ENCODE measurements at regions not wholly inside any gene's neighbourhood (a gene's known extent, or its start where the extent isn't known, plus 50 kb on each side); places are given as distances from the start of the nearest gene placed in this dataset.
"Not testable (repeated sequence)": the region's sequence is repeated elsewhere in the genome, so short reads cannot be mapped to it uniquely, and the experiment has no call there.

DNA sequence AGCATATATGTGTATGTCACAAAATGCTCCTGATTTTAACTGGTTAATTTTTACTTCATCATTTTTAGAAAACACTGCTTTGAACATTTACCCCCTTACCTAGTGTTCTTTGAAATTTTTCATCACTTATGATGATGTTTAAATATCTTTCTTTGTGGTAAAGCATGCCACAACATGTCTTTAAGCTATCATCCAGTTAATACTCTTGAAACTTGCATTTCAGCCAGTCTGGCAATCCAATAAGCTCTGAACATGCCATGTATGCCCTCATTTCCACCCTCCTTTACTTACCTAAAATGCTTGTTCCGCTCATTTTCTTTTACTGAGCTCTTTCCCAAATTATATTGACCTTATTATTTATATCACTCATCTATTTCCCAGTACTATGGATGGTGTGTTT, 581.2 kb downstream of the RAPGEF2 start:
- no peak overlapping the region for H3K4me3 ChIP-seq (ENCODE audit: low read depth, low read length)
- no peaks in the 10 kb centered on the region for H3K36me3 ChIP-seq (ENCODE audit: control insufficient read depth, insufficient read depth, low read length)
- no peaks in the 10 kb centered on the region for H3K27me3 ChIP-seq (ENCODE audit: control insufficient read depth, insufficient read depth, low read length)
- H3K9ac ChIP-seq (ENCODE audit: low read depth, low read length): no peak overlapping the region
- H3K9me3 ChIP-seq (ENCODE audit: control insufficient read depth, insufficient read depth, low read length): no peaks in the 10 kb centered on the region
- peaks cover 7% of the 10 kb centered on the region for H3K4me1 ChIP-seq (ENCODE audit: control insufficient read depth, insufficient read depth, low read length)

GRCh38 chr4:159685340-159686092, 582.6 kb downstream of the RAPGEF2 start:
- Histone ChIP-seq H3K36me3 (ENCODE audit: control insufficient read depth, insufficient read depth, low read length) (no peaks in the 10 kb centered on the region), H3K4me1 (ENCODE audit: control insufficient read depth, insufficient read depth, low read length) (peaks cover 7% of the 10 kb centered on the region), H3K9ac (ENCODE audit: low read depth, low read length) (peak overlapping the region; percentile 38), H3K9me3 (ENCODE audit: control insufficient read depth, insufficient read depth, low read length) (no peaks in the 10 kb centered on the region), H3K4me3 (ENCODE audit: low read depth, low read length) (no peak overlapping the region), H3K27me3 (ENCODE audit: control insufficient read depth, insufficient read depth, low read length) (no peaks in the 10 kb centered on the region)

DNA sequence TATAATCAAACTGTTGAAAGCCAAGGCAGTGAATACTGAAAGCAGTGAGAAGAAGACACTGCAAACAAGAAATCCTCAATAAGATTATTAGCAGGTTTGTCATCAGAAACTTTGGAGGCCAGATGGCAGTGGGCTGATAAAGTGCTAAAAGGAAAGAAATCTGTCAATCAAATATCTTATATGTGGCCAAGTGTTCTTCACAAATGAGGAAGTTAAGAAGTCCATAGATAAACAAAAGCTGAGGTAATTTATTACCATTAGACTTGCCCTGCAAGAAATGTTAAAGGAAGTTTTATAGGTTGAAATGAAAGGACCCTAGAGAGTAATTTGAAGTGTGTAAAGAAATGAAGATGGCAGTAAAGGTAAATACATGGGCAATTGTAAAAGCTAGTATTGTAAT, 586.6 kb downstream of the RAPGEF2 start:
- Histone ChIP-seq H3K9me3 (ENCODE audit: control insufficient read depth, insufficient read depth, low read length) (no peaks in the 10 kb centered on the region), H3K4me1 (ENCODE audit: control insufficient read depth, insufficient read depth, low read length) (peaks cover 7% of the 10 kb centered on the region), H3K9ac (ENCODE audit: low read depth, low read length) (no peak overlapping the region), H3K4me3 (ENCODE audit: low read depth, low read length) (no peak overlapping the region), H3K27me3 (ENCODE audit: control insufficient read depth, insufficient read depth, low read length) (no peaks in the 10 kb centered on the region), H3K36me3 (ENCODE audit: control insufficient read depth, insufficient read depth, low read length) (no peaks in the 10 kb centered on the region)

GRCh38 chr4:159697322-159698283, 594.7 kb downstream of the RAPGEF2 start:
- H3K4me3 ChIP-seq (ENCODE audit: low read depth, low read length): no peak overlapping the region
- no peak overlapping the region for H3K9ac ChIP-seq (ENCODE audit: low read depth, low read length)
- no peaks in the 10 kb centered on the region for H3K9me3 ChIP-seq (ENCODE audit: control insufficient read depth, insufficient read depth, low read length)
- H3K27me3 ChIP-seq (ENCODE audit: control insufficient read depth, insufficient read depth, low read length): no peaks in the 10 kb centered on the region
- no peaks in the 10 kb centered on the region for H3K36me3 ChIP-seq (ENCODE audit: control insufficient read depth, insufficient read depth, low read length)
- no peaks in the 10 kb centered on the region for H3K4me1 ChIP-seq (ENCODE audit: control insufficient read depth, insufficient read depth, low read length)

GRCh38 chr4:159698336-159698735, 595.5 kb downstream of the RAPGEF2 start:
- Histone ChIP-seq H3K4me3 (ENCODE audit: low read depth, low read length) (no peak overlapping the region), H3K9me3 (ENCODE audit: control insufficient read depth, insufficient read depth, low read length) (no peaks in the 10 kb centered on the region), H3K4me1 (ENCODE audit: control insufficient read depth, insufficient read depth, low read length) (no peaks in the 10 kb centered on the region), H3K36me3 (ENCODE audit: control insufficient read depth, insufficient read depth, low read length) (no peaks in the 10 kb centered on the region), H3K27me3 (ENCODE audit: control insufficient read depth, insufficient read depth, low read length) (no peaks in the 10 kb centered on the region), H3K9ac (ENCODE audit: low read depth, low read length) (no peak overlapping the region)

- Histone ChIP-seq H3K4me1 (ENCODE audit: control insufficient read depth, insufficient read depth, low read length) (no peaks in the 10 kb centered on the region), H3K36me3 (ENCODE audit: control insufficient read depth, insufficient read depth, low read length) (no peaks in the 10 kb centered on the region), H3K27me3 (ENCODE audit: control insufficient read depth, insufficient read depth, low read length) (no peaks in the 10 kb centered on the region), H3K4me3 (ENCODE audit: low read depth, low read length) (no peak overlapping the region), H3K9ac (ENCODE audit: low read depth, low read length) (no peak overlapping the region), H3K9me3 (ENCODE audit: control insufficient read depth, insufficient read depth, low read length) (no peaks in the 10 kb centered on the region)
Measured at GRCh38 chr4:159702200-159702599, 599.3 kb downstream of the RAPGEF2 start.

DNA sequence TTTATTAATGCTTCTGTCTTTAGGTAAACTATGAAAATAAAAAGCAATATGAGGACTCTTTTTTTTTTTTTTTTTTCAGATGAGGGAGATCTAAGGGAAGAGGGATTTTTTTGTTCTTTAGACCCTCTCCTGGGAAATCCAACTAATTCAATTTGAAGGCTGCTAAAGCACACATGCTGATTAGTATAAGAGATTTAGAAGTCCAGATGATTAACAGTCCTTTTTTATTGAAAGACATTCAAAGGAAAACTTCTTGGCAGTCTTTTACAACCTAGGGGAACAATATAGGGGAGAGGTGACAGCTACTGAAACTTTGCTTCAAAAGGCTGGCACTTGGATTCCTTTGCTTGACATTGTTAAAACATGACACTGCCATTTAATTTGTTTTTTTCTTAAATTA, 602.5 kb downstream of the RAPGEF2 start:
- Histone ChIP-seq H3K4me1 (ENCODE audit: control insufficient read depth, insufficient read depth, low read length) (no peaks in the 10 kb centered on the region), H3K9ac (ENCODE audit: low read depth, low read length) (no peak overlapping the region), H3K36me3 (ENCODE audit: control insufficient read depth, insufficient read depth, low read length) (no peaks in the 10 kb centered on the region), H3K4me3 (ENCODE audit: low read depth, low read length) (no peak overlapping the region), H3K9me3 (ENCODE audit: control insufficient read depth, insufficient read depth, low read length) (no peaks in the 10 kb centered on the region), H3K27me3 (ENCODE audit: control insufficient read depth, insufficient read depth, low read length) (no peaks in the 10 kb centered on the region)

- no peaks in the 10 kb centered on the region for H3K9me3 ChIP-seq (ENCODE audit: control insufficient read depth, insufficient read depth, low read length)
- H3K27me3 ChIP-seq (ENCODE audit: control insufficient read depth, insufficient read depth, low read length): no peaks in the 10 kb centered on the region
- H3K36me3 ChIP-seq (ENCODE audit: control insufficient read depth, insufficient read depth, low read length): no peaks in the 10 kb centered on the region
- H3K4me1 ChIP-seq (ENCODE audit: control insufficient read depth, insufficient read depth, low read length): no peaks in the 10 kb centered on the region
- no peak overlapping the region for H3K9ac ChIP-seq (ENCODE audit: low read depth, low read length)
- H3K4me3 ChIP-seq (ENCODE audit: low read depth, low read length): no peak overlapping the region
Measured at GRCh38 chr4:159706704-159707103, 603.8 kb downstream of the RAPGEF2 start.

GRCh38 chr4:159715180-159715579, 612.3 kb downstream of the RAPGEF2 start:
- not testable (repeated sequence) for H3K9me3 ChIP-seq (ENCODE audit: control insufficient read depth, insufficient read depth, low read length); H3K36me3 ChIP-seq (ENCODE audit: control insufficient read depth, insufficient read depth, low read length); H3K4me1 ChIP-seq (ENCODE audit: control insufficient read depth, insufficient read depth, low read length); H3K9ac ChIP-seq (ENCODE audit: low read depth, low read length); H3K27me3 ChIP-seq (ENCODE audit: control insufficient read depth, insufficient read depth, low read length); H3K4me3 ChIP-seq (ENCODE audit: low read depth, low read length)

DNA sequence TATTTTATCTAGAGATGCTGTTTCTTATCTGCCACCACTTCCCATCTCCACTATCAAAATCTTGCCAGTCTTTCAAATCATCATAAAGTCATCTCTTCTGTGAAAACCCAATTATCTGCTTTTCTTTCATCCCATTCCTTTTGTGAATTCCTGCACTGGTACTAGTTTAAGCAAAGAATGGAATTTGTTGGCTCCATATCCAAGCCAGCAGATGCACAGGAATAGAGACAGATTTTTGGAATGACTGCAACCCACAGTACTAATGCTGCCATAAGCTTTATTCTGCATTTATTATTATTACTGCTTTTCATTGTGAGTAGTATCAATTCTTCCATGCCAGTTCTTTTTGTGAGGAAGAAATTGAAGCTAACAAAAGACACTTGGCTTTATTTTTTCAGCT, 616.7 kb downstream of the RAPGEF2 start:
- H3K27me3 ChIP-seq (ENCODE audit: control insufficient read depth, insufficient read depth, low read length): no peaks in the 10 kb centered on the region
- no peak overlapping the region for H3K4me3 ChIP-seq (ENCODE audit: low read depth, low read length)
- H3K36me3 ChIP-seq (ENCODE audit: control insufficient read depth, insufficient read depth, low read length): no peaks in the 10 kb centered on the region
- H3K9me3 ChIP-seq (ENCODE audit: control insufficient read depth, insufficient read depth, low read length): no peaks in the 10 kb centered on the region
- no peak overlapping the region for H3K9ac ChIP-seq (ENCODE audit: low read depth, low read length)
- no peaks in the 10 kb centered on the region for H3K4me1 ChIP-seq (ENCODE audit: control insufficient read depth, insufficient read depth, low read length)

GRCh38 chr4:159722052-159722451, 619.2 kb downstream of the RAPGEF2 start:
- Histone ChIP-seq H3K4me3 (ENCODE audit: low read depth, low read length) (no peak overlapping the region), H3K27me3 (ENCODE audit: control insufficient read depth, insufficient read depth, low read length) (no peaks in the 10 kb centered on the region), H3K4me1 (ENCODE audit: control insufficient read depth, insufficient read depth, low read length) (no peaks in the 10 kb centered on the region), H3K9ac (ENCODE audit: low read depth, low read length) (no peak overlapping the region), H3K9me3 (ENCODE audit: control insufficient read depth, insufficient read depth, low read length) (no peaks in the 10 kb centered on the region), H3K36me3 (ENCODE audit: control insufficient read depth, insufficient read depth, low read length) (no peaks in the 10 kb centered on the region)

DNA sequence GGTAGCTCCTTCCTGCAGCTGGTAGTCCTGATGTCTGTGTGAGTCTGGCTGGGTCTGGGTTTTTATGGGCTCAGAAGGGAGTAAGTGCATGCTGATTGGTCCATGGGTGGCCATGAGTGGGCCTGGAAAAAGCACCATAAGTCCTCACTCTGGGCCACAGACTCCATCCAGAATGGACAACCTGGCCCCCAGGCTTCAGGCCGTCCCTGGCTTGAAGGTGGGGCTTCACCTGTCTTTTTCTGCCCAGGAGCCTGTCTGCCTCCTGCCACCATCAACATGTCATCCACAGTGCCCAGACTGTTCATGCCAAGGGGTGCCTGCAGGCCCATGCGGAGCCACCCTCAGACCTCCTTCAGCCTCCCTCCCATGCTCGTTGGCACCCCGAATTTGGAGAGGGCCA, 620.0 kb downstream of the RAPGEF2 start:
- H3K9me3 ChIP-seq (ENCODE audit: control insufficient read depth, insufficient read depth, low read length): no peaks in the 10 kb centered on the region
- no peak overlapping the region for H3K4me3 ChIP-seq (ENCODE audit: low read depth, low read length)
- no peak overlapping the region for H3K9ac ChIP-seq (ENCODE audit: low read depth, low read length)
- no peaks in the 10 kb centered on the region for H3K36me3 ChIP-seq (ENCODE audit: control insufficient read depth, insufficient read depth, low read length)
- H3K4me1 ChIP-seq (ENCODE audit: control insufficient read depth, insufficient read depth, low read length): no peaks in the 10 kb centered on the region
- no peaks in the 10 kb centered on the region for H3K27me3 ChIP-seq (ENCODE audit: control insufficient read depth, insufficient read depth, low read length)

All from iPS-15b (cell line).